SK-N-SH (cell line): ENCODE measurements at regions not wholly inside any gene's neighbourhood (a gene's known extent, or its start where the extent isn't known, plus 50 kb on each side); places are given as distances from the start of the nearest gene placed in this dataset.

Source experiments
- EP300 ChIP-seq, 2 experiments: IDR thresholded peaks; 2 replicates each; pipeline versions ENCODE4 v1.4.0 to v1.6.1; 2012; ENCODE audit warnings: borderline replicate concordance in 1 of 2, low read depth in 1 of 2, low read length in 1 of 2
- EZH2phosphoT487 ChIP-seq: fragments of 200-600 bp; sonication (generic); IDR thresholded peaks from 2 replicates; pipeline ENCODE4 v1.6.1; 2017; ENCODE audit warnings: low read depth, mixed run types, mild to moderate bottlenecking, antibody characterized with exemption, moderate library complexity, borderline replicate concordance
- FOSL2 ChIP-seq: IDR thresholded peaks from 2 replicates; pipeline ENCODE4 v1.4.0; 2012; ENCODE audit warnings: low read depth, mild to moderate bottlenecking, moderate library complexity, borderline replicate concordance
- RAD21 ChIP-seq: IDR thresholded peaks from 2 replicates; pipeline ENCODE4 v1.6.1; 2012; ENCODE audit warnings: mild to moderate bottlenecking, low read length
- RFX5 ChIP-seq: IDR thresholded peaks from 2 replicates; pipeline ENCODE4 v1.6.1; 2012; ENCODE audit warnings: mild to moderate bottlenecking, improper control_type of control experiment, low read length
- SMC3 ChIP-seq: IDR thresholded peaks from 2 replicates; pipeline ENCODE4 v1.6.1; 2012; ENCODE audit warnings: low read depth, low read length, improper control_type of control experiment
- TF ChIP-seq, protein P1 (sequence below): fragments of 200-600 bp; sonication (generic); IDR thresholded peaks from 2 replicates; pipeline ENCODE4 v1.6.1; 2017; ENCODE audit warnings: antibody characterized with exemption, mild to moderate bottlenecking, moderate library complexity
- TF ChIP-seq, protein P2 (sequence below): fragments of 150-350 bp; IDR thresholded peaks from 2 replicates; pipeline ENCODE4 v1.6.1; 2017; ENCODE audit warnings: antibody characterized with exemption, low read length, low read depth, borderline replicate concordance

DNA sequence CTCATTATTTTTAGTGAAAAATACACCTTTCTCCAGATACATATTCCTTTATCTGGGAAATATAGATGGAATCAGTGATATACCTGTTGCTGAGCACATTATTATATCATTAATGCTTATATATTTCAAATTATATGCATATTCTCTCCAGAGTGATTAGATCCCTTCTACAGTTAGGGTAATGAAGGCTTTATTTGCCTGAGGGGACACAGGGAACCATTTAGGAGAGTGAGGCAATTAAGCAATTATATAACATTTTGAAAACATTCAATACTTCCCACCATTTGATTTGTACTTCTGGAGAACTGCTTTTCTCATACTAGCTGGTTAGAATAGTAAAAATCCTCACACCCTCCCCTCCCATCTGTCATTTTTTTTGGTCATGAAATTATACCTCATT is 212.8 kb upstream of the NOVA1 start:
- TF ChIP-seq, protein P1, sequence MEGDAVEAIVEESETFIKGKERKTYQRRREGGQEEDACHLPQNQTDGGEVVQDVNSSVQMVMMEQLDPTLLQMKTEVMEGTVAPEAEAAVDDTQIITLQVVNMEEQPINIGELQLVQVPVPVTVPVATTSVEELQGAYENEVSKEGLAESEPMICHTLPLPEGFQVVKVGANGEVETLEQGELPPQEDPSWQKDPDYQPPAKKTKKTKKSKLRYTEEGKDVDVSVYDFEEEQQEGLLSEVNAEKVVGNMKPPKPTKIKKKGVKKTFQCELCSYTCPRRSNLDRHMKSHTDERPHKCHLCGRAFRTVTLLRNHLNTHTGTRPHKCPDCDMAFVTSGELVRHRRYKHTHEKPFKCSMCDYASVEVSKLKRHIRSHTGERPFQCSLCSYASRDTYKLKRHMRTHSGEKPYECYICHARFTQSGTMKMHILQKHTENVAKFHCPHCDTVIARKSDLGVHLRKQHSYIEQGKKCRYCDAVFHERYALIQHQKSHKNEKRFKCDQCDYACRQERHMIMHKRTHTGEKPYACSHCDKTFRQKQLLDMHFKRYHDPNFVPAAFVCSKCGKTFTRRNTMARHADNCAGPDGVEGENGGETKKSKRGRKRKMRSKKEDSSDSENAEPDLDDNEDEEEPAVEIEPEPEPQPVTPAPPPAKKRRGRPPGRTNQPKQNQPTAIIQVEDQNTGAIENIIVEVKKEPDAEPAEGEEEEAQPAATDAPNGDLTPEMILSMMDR: no peak
- TF ChIP-seq EP300 (IDR thresholded peaks at IDR 0.05; ENCODE audit: borderline replicate concordance in 1 of 2, low read depth in 1 of 2, low read length in 1 of 2) (no peak), RFX5 (no peak), SMC3 (no peak), FOSL2 (no peak), EZH2phosphoT487 (no peak), RAD21 (no peak)
- TF ChIP-seq, protein P2, sequence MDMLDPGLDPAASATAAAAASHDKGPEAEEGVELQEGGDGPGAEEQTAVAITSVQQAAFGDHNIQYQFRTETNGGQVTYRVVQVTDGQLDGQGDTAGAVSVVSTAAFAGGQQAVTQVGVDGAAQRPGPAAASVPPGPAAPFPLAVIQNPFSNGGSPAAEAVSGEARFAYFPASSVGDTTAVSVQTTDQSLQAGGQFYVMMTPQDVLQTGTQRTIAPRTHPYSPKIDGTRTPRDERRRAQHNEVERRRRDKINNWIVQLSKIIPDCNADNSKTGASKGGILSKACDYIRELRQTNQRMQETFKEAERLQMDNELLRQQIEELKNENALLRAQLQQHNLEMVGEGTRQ: no peak
